ENCODE measurements at regions not wholly inside any gene's neighbourhood (a gene's known extent, or its start where the extent isn't known, plus 50 kb on each side); places are given as distances from the start of the nearest gene placed in this dataset.

GRCh38 chr5:116732591-116732990 is 158.0 kb upstream of the SEMA6A start:
- Histone ChIP-seq H4K91ac (ENCODE audit: insufficient read length, low read depth, low read length) (no peak overlapping the region), H3K56ac (ENCODE audit: insufficient read length, low read depth, low read length) (no peak overlapping the region), H2BK5ac (ENCODE audit: insufficient read length, low read length) (no peak overlapping the region), H2AFZ (ENCODE audit: low read length) (no peak overlapping the region), H3K4me1 (ENCODE audit: insufficient read depth, low read length) (peaks cover 5% of the 10 kb centered on the region; the same call in 1 of the 2 replicates), H2BK12ac (ENCODE audit: insufficient read length, low read depth, low read length) (no peak overlapping the region), H2AK5ac (ENCODE audit: insufficient read length, low read length) (no peak overlapping the region), H3K9me3 (ENCODE audit: control insufficient read depth, low read depth, low read length) (no peaks in the 10 kb centered on the region), H3K4ac (ENCODE audit: low read depth, low read length) (no peak overlapping the region), H4K8ac (replicated peaks; ENCODE audit: insufficient read length, low read depth, low read length) (no peak overlapping the region), H3K23me2 (ENCODE audit: insufficient read length, low read depth, low read length, poor library complexity, severe bottlenecking) (no peaks in the 10 kb centered on the region), H2BK120ac (ENCODE audit: low read depth, low read length, poor library complexity, severe bottlenecking) (no peak overlapping the region), H3K79me1 (ENCODE audit: insufficient read depth, low read depth, low read length, poor library complexity, severe bottlenecking) (no peaks in the 10 kb centered on the region), H3T11ph (ENCODE audit: low read length) (no peak overlapping the region), H3K79me2 (ENCODE audit: insufficient read depth, low read length) (no peaks in the 10 kb centered on the region), H3K14ac (ENCODE audit: insufficient read depth, low read length) (no peak overlapping the region), H4K5ac (ENCODE audit: insufficient read length, low read depth, low read length) (no peak overlapping the region), H4K20me1 (ENCODE audit: control insufficient read depth, insufficient read depth, insufficient read length) (no peaks in the 10 kb centered on the region), H3K27ac (ENCODE audit: insufficient read length, low read depth, low read length) (no peak overlapping the region), H2BK20ac (ENCODE audit: low read depth, low read length, poor library complexity, severe bottlenecking) (no peak overlapping the region), H3K18ac (ENCODE audit: insufficient read length, low read depth, low read length) (no peak overlapping the region), H3K9ac (ENCODE audit: extremely low read depth, insufficient read length, low read length) (no peak overlapping the region), H2BK15ac (ENCODE audit: low read depth, low read length) (no peak overlapping the region), H3K4me2 (ENCODE audit: insufficient read depth, insufficient read length, low read length) (no peak overlapping the region), H3K23ac (ENCODE audit: insufficient read length, low read depth, low read length) (no peak overlapping the region), H3K27me3 (ENCODE audit: insufficient read depth, low read length) (no peaks in the 10 kb centered on the region)
- peaks cover 17 to 28% of the 10 kb centered on the region in 2 experiments for H3K4me1 Mint-ChIP-seq
- no peaks in the 10 kb centered on the region for H3K36me3 Mint-ChIP-seq (ENCODE audit: insufficient read depth in 1 of 3, low read depth in 3 of 3)
- TF ChIP-seq CTCF (conservative IDR thresholded peaks at IDR 0.05) = no peak
- H3K27me3 Mint-ChIP-seq (ENCODE audit: low read depth) = no peaks in the 10 kb centered on the region
- H3K4me3 Mint-ChIP-seq = no peak overlapping the region
- H3K27ac Mint-ChIP-seq = no peak overlapping the region
- no CpG with 5 or more reads among the region's 2 CpGs for WGBS (ENCODE audit: extremely low coverage, insufficient read length, low lambda C conversion rate)
- DNase-seq = no peak
- H3K9me3 Mint-ChIP-seq = no peaks in the 10 kb centered on the region
